HG03064 (cell line): ENCODE measurements at regions not wholly inside any gene's neighbourhood (a gene's known extent, or its start where the extent isn't known, plus 50 kb on each side); places are given as distances from the start of the nearest gene placed in this dataset.
"Not testable (repeated sequence)": the region's sequence is repeated elsewhere in the genome, so short reads cannot be mapped to it uniquely, and the experiment has no call there.

Source experiments
- ATAC-seq: cut with Tn5 transposase; IDR thresholded peaks from one replicate; pipeline ENCODE4 v1.9.1; 2021; ENCODE audit warnings: low read depth; ENCODE audit not compliant: unreplicated experiment

- ATAC-seq: not testable (repeated sequence)
Observed at GRCh38 chr11:87494936-87495335, 457.2 kb downstream of the TMEM135 start.

- ATAC-seq: not testable (repeated sequence)
Observed at GRCh38 chr11:87494026-87494425, 456.3 kb downstream of the TMEM135 start.

GRCh38 chr11:87493516-87493915 is 455.8 kb downstream of the TMEM135 start:
- ATAC-seq: no peak

- ATAC-seq: no peak
Observed at GRCh38 chr11:87491381-87491780, 453.6 kb downstream of the TMEM135 start.

GRCh38 chr11:87490671-87491070 is 452.9 kb downstream of the TMEM135 start:
- ATAC-seq: no peak

GRCh38 chr11:87484566-87484965 is 446.8 kb downstream of the TMEM135 start:
- no peak for ATAC-seq

GRCh38 chr11:87477321-87477720 is 439.6 kb downstream of the TMEM135 start:
- ATAC-seq: no peak

GRCh38 chr11:87473174-87473573 is 435.4 kb downstream of the TMEM135 start:
- no peak for ATAC-seq

- no peak for ATAC-seq
Observed at GRCh38 chr11:87466223-87466622, 428.5 kb downstream of the TMEM135 start.

- ATAC-seq: no peak
Observed at GRCh38 chr11:87465716-87466115, 428.0 kb downstream of the TMEM135 start.

- ATAC-seq: no peak
Observed at GRCh38 chr11:87463486-87464102, 425.9 kb downstream of the TMEM135 start.

- no peak for ATAC-seq
Observed at GRCh38 chr11:87462171-87462570, 424.4 kb downstream of the TMEM135 start.

GRCh38 chr11:87460842-87461637 is 423.3 kb downstream of the TMEM135 start:
- no peak for ATAC-seq

- no peak for ATAC-seq
Observed at GRCh38 chr11:87460279-87460678, 422.5 kb downstream of the TMEM135 start.

GRCh38 chr11:87459351-87459750 is 421.6 kb downstream of the TMEM135 start:
- ATAC-seq: no peak

GRCh38 chr11:87456499-87456898 is 418.8 kb downstream of the TMEM135 start:
- no peak for ATAC-seq

- ATAC-seq: no peak
Observed at GRCh38 chr11:87455180-87455579, 417.4 kb downstream of the TMEM135 start.

- peak; percentile 92 for ATAC-seq
Observed at GRCh38 chr11:87454241-87454640, 416.5 kb downstream of the TMEM135 start.

- ATAC-seq: no peak
Observed at GRCh38 chr11:87453531-87454089, 415.9 kb downstream of the TMEM135 start.

GRCh38 chr11:87452025-87452424 is 414.3 kb downstream of the TMEM135 start:
- ATAC-seq: not testable (repeated sequence)

GRCh38 chr11:87451395-87451794 is 413.7 kb downstream of the TMEM135 start:
- no peak for ATAC-seq

GRCh38 chr11:87447606-87448005 is 409.9 kb downstream of the TMEM135 start:
- no peak for ATAC-seq
